ENCODE measurements at regions not wholly inside any gene's neighbourhood (a gene's known extent, or its start where the extent isn't known, plus 50 kb on each side); places are given as distances from the start of the nearest gene placed in this dataset.

GRCh38 chr17:70420861-70421445, 251.6 kb downstream of the KCNJ2 start:
- intact Hi-C loops (cut with DNase I; ENCODE audit: low total_unique reads), result no loop called here
- no peaks in the 10 kb centered on the region for H3K27me3 ChIP-seq
- no peaks in the 10 kb centered on the region for H3K36me3 ChIP-seq
- no peak overlapping the region for H3K27ac ChIP-seq
- no peak overlapping the region for H3K4me3 ChIP-seq
- no peaks in the 10 kb centered on the region for H3K9me3 ChIP-seq
- DNase-seq, result no peak
- TF ChIP-seq CTCF (IDR thresholded peaks at IDR 0.05), result no peak
- no peak for TF ChIP-seq POLR2A (IDR thresholded peaks at IDR 0.05)
- no peaks in the 10 kb centered on the region for H3K4me1 ChIP-seq

GRCh38 chr17:70422862-70423261, 253.5 kb downstream of the KCNJ2 start:
- Histone ChIP-seq H3K4me1 (no peaks in the 10 kb centered on the region), H3K9me3 (no peaks in the 10 kb centered on the region), H3K27me3 (no peaks in the 10 kb centered on the region), H3K4me3 (no peak overlapping the region), H3K27ac (no peak overlapping the region), H3K36me3 (no peaks in the 10 kb centered on the region)
- no peak for TF ChIP-seq POLR2A (IDR thresholded peaks at IDR 0.05)
- TF ChIP-seq CTCF (IDR thresholded peaks at IDR 0.05), result no peak
- intact Hi-C loops (cut with DNase I; ENCODE audit: low total_unique reads), result no loop called here
- DNase-seq, result no peak

- intact Hi-C loops (cut with DNase I; ENCODE audit: low total_unique reads), result no loop called here
- H3K27me3 ChIP-seq, result no peaks in the 10 kb centered on the region
These were observed 254.2 kb downstream of the KCNJ2 start for GRCh38 chr17:70423562-70423961.

GRCh38 chr17:70426752-70427151, 257.4 kb downstream of the KCNJ2 start:
- H3K4me1 ChIP-seq, result no peaks in the 10 kb centered on the region
- no peak overlapping the region for H3K4me3 ChIP-seq
- DNase-seq, result no peak
- TF ChIP-seq POLR2A (IDR thresholded peaks at IDR 0.05) (no peak), CTCF (IDR thresholded peaks at IDR 0.05) (no peak)
- no peak overlapping the region for H3K27ac ChIP-seq
- intact Hi-C loops (cut with DNase I; ENCODE audit: low total_unique reads), result no loop called here
- H3K36me3 ChIP-seq, result no peaks in the 10 kb centered on the region
- H3K27me3 ChIP-seq, result no peaks in the 10 kb centered on the region
- H3K9me3 ChIP-seq, result no peaks in the 10 kb centered on the region

More at GRCh38 chr17:70423562-70423961, 254.2 kb downstream of the KCNJ2 start:
- H3K4me1 ChIP-seq, result no peaks in the 10 kb centered on the region
- H3K4me3 ChIP-seq, result no peak overlapping the region
- TF ChIP-seq CTCF (IDR thresholded peaks at IDR 0.05) (no peak), POLR2A (IDR thresholded peaks at IDR 0.05) (no peak)
- H3K9me3 ChIP-seq, result no peaks in the 10 kb centered on the region
- H3K27ac ChIP-seq, result no peak overlapping the region
- DNase-seq, result no peak
- H3K36me3 ChIP-seq, result no peaks in the 10 kb centered on the region

GRCh38 chr17:70434536-70435490, 265.5 kb downstream of the KCNJ2 start:
- Histone ChIP-seq H3K27me3 (no peaks in the 10 kb centered on the region), H3K4me3 (no peak overlapping the region), H3K27ac (no peak overlapping the region), H3K4me1 (no peaks in the 10 kb centered on the region), H3K9me3 (no peaks in the 10 kb centered on the region), H3K36me3 (no peaks in the 10 kb centered on the region)
- intact Hi-C loops (cut with DNase I; ENCODE audit: low total_unique reads), result no loop called here
- no peak for DNase-seq
- TF ChIP-seq CTCF (IDR thresholded peaks at IDR 0.05), result no peak
- TF ChIP-seq POLR2A (IDR thresholded peaks at IDR 0.05), result no peak

All from uterus (tissue), 3 donors.